Endothelial cell of umbilical vein (primary cell): ENCODE measurements at regions not wholly inside any gene's neighbourhood (a gene's known extent, or its start where the extent isn't known, plus 50 kb on each side); places are given as distances from the start of the nearest gene placed in this dataset.

Source experiments
- BruUV-seq: library from RNA; stranded (reverse); fragments of 400-500 nt; replicated peaks from 2 replicates; lab custom pipeline; 2021; lab: Mats Ljungman, UMichigan
- CTCF ChIA-PET: fragments of 300-600, 350-600 bp; sonication (Branson Sonifier 250); formaldehyde crosslinking; loops from one replicate; lab custom pipeline; 2021; ENCODE audit warnings: antibody characterized with exemption, inconsistent platforms; lab: Charles Lee
- POLR2A ChIA-PET: fragments of 300-600, 350-600 bp; sonication (Branson Sonifier 250); formaldehyde crosslinking; loops from one replicate; lab custom pipeline; 2021; ENCODE audit warnings: antibody characterized with exemption, inconsistent platforms; lab: Charles Lee
- DNase-seq: peaks from one replicate; pipeline ENCODE4 v3.0.0-alpha.2; 2011; ENCODE audit warnings: low read depth, low spot score
- FAIRE-seq: peaks from 2 replicates; lab custom pipeline; 2011; peaks lifted over from hg19 to GRCh38; lab: Jason Lieb, UNC
- H2AFZ ChIP-seq: 2 replicates; pipeline ENCODE4 v1.6.0; 2012; ENCODE audit warnings: low read depth, low read length, control low read depth, inconsistent platforms
- H3K27ac ChIP-seq: 2 replicates; pipeline ENCODE4 v1.5.1; 2011; ENCODE audit warnings: low read depth, mild to moderate bottlenecking, control low read depth, low read length, moderate library complexity; ENCODE audit not compliant: insufficient read depth
- H3K27me3 ChIP-seq, 2 experiments: 2 replicates each; pipeline versions ENCODE4 v1.6.0 to v1.6.1; 2011; ENCODE audit warnings: low read length in 2 of 2, mixed read lengths in 1 of 2; ENCODE audit not compliant: control insufficient read depth in 2 of 2, insufficient read depth in 2 of 2
- H3K36me3 ChIP-seq, 2 experiments: 2 replicates in 1 of 2; 3 replicates in 1 of 2; pipeline ENCODE4 v1.5.1; 2011; ENCODE audit warnings: low read length in 2 of 2, mild to moderate bottlenecking in 1 of 2, moderate library complexity in 1 of 2; ENCODE audit not compliant: control insufficient read depth in 2 of 2, insufficient read depth in 2 of 2; ENCODE audit errors: extremely low read depth in 1 of 2
- H3K4me1 ChIP-seq: 3 replicates; pipeline ENCODE4 v1.5.1; 2011; ENCODE audit warnings: mild to moderate bottlenecking, low read length; ENCODE audit not compliant: control insufficient read depth, insufficient read depth; ENCODE audit errors: extremely low read depth
- H3K4me2 ChIP-seq: 2 replicates; pipeline ENCODE4 v1.6.1; 2011; ENCODE audit warnings: low read length, control low read depth, mixed read lengths; ENCODE audit not compliant: insufficient read depth
- H3K4me3 ChIP-seq, 3 experiments: fragments of 200-600 bp in 1 of 3; sonication (generic), shearing (Covaris generic) in 1 of 3; replicated peaks in 1 of 3; 2 replicates each; pipeline ENCODE4 v1.5.1; 2011 to 2016; ENCODE audit warnings: control low read depth in 3 of 3, low read length in 3 of 3, mild to moderate bottlenecking in 2 of 3, inconsistent platforms in 1 of 3, low read depth in 1 of 3, moderate library complexity in 1 of 3; ENCODE audit not compliant: insufficient read depth in 1 of 3
- H3K79me2 ChIP-seq: 2 replicates; pipeline ENCODE4 v1.6.0; 2012; ENCODE audit warnings: low read length, inconsistent platforms; ENCODE audit not compliant: control insufficient read depth, insufficient read depth
- H3K9ac ChIP-seq: replicated peaks from 2 replicates; pipeline ENCODE3; 2011; ENCODE audit warnings: low read length, control low read depth; ENCODE audit not compliant: insufficient read depth; ENCODE audit errors: extremely low read depth
- H3K9me1 ChIP-seq: replicated peaks from 3 replicates; pipeline ENCODE4 v1.6.0; 2011; ENCODE audit warnings: mild to moderate bottlenecking, low read length; ENCODE audit not compliant: control insufficient read depth, insufficient read depth; ENCODE audit errors: extremely low read depth
- H3K9me3 ChIP-seq: replicated peaks from 2 replicates; pipeline ENCODE4 v1.5.1; 2012; ENCODE audit warnings: low read length, inconsistent platforms; ENCODE audit not compliant: control insufficient read depth, insufficient read depth
- H4K20me1 ChIP-seq: replicated peaks from 2 replicates; pipeline ENCODE3; 2011; ENCODE audit warnings: mild to moderate bottlenecking, low read length; ENCODE audit not compliant: control insufficient read depth, insufficient read depth; ENCODE audit errors: extremely low read depth
- EZH2 ChIP-seq: IDR thresholded peaks from 2 replicates; pipeline ENCODE4 v1.6.1; 2012; ENCODE audit warnings: borderline replicate concordance, low read depth, mild to moderate bottlenecking, moderate library complexity, low read length, inconsistent platforms; ENCODE audit not compliant: severe bottlenecking
- FOS ChIP-seq: IDR thresholded peaks from 2 replicates; pipeline ENCODE4 v1.6.1; 2011; ENCODE audit warnings: mild to moderate bottlenecking, low read length, moderate library complexity, borderline replicate concordance; ENCODE audit not compliant: insufficient read depth
- GATA2 ChIP-seq: IDR thresholded peaks from 2 replicates; pipeline ENCODE4 v1.7.0; 2011; ENCODE audit warnings: low read depth, mild to moderate bottlenecking, moderate library complexity, mixed read lengths, low read length; ENCODE audit not compliant: insufficient read length, insufficient read depth
- JUN ChIP-seq: IDR thresholded peaks from 2 replicates; pipeline ENCODE4 v1.6.1; 2011; ENCODE audit warnings: borderline replicate concordance, low read depth; ENCODE audit not compliant: insufficient read length, insufficient read depth
- MYC ChIP-seq: IDR thresholded peaks from one replicate; pipeline ENCODE4 v1.6.1; 2011; ENCODE audit warnings: mild to moderate bottlenecking, low read depth, low read length
- POLR2A ChIP-seq: IDR thresholded peaks from 2 replicates; pipeline ENCODE4 v1.6.1; 2012; ENCODE audit warnings: low read depth, mild to moderate bottlenecking, control low read depth, low read length
- POLR2AphosphoS5 ChIP-seq: IDR thresholded peaks from 2 replicates; pipeline ENCODE4 v1.6.1; 2012; ENCODE audit warnings: low read depth, mild to moderate bottlenecking, control low read depth, low read length, moderate library complexity; ENCODE audit not compliant: insufficient read depth
- dilution Hi-C: fragments of 300-500 bp; cut with MboI; formaldehyde crosslinking; loops from one replicate; pipeline ENCODE4 v1.15.0; 2019; ENCODE audit warnings: low sequenced_read_pairs; ENCODE audit not compliant: extremely low pct_ligation_motif_present
- intact Hi-C: fragments of 100-400 bp; cut with micrococcal nuclease; formaldehyde crosslinking; loops from one replicate; pipeline ENCODE4 v1.10.0; 2022
- TF ChIP-seq, protein P1 (sequence below), 2 donors: IDR thresholded peaks; 1 replicate in 1 of 2; 2 replicates in 1 of 2; pipeline ENCODE4 v1.5.1; 2011; ENCODE audit warnings: low read length in 2 of 2, mild to moderate bottlenecking in 2 of 2, moderate library complexity in 2 of 2, control low read depth in 1 of 2, inconsistent platforms in 1 of 2, low read depth in 1 of 2; ENCODE audit not compliant: insufficient read depth in 1 of 2; ENCODE audit errors: extremely low read depth in 1 of 2
- TF ChIP-seq, protein P2 (sequence below): IDR thresholded peaks from 2 replicates; pipeline ENCODE4 v1.6.1; 2011; ENCODE audit not compliant: insufficient read depth, insufficient read length

DNA sequence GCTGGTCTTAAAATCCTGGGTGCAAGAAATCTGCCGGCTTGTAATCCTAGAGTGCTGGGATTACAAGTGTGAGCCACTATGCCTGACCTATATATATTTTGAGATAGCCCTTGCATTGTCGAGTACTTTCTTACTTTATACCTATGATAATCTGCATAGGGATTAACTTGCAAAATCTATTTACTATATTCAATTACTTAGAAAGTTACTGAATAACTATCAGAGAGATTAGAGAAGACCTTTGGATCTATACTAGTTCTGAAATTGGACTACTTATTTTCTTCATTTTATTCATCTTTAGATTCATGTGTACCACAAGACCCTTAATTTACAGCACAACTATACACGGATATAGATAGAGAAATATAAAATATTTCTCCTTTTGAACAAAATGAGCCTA is 1766.0 kb downstream of the NCAM2 start:
- no peaks in the 10 kb centered on the region for H3K9me1 ChIP-seq
- dilution Hi-C loops = no loop called here

More for the DNA sequence above, 1766.0 kb downstream of the NCAM2 start:
- Histone ChIP-seq H3K4me3 (no peak overlapping the region), H3K4me1 (no peaks in the 10 kb centered on the region), H3K27me3 (no peaks in the 10 kb centered on the region), H3K79me2 (no peaks in the 10 kb centered on the region), H3K4me2 (no peak overlapping the region), H3K36me3 (no peaks in the 10 kb centered on the region), H3K9ac (no peak overlapping the region), H2AFZ (no peak overlapping the region), H3K27ac (no peak overlapping the region), H4K20me1 (no peaks in the 10 kb centered on the region), H3K9me3 (no peaks in the 10 kb centered on the region)
- CTCF ChIA-PET = no interaction called here
- intact Hi-C loops = no loop called here
- POLR2A ChIA-PET = no interaction called here
- no TSS peak for BruUV-seq
- DNase-seq (no peak), FAIRE-seq (no peak)
- TF ChIP-seq FOS (no peak), POLR2AphosphoS5 (no peak), POLR2A (no peak), MYC (no peak), GATA2 (no peak), JUN (no peak), EZH2 (no peak)
- TF ChIP-seq, protein P1, sequence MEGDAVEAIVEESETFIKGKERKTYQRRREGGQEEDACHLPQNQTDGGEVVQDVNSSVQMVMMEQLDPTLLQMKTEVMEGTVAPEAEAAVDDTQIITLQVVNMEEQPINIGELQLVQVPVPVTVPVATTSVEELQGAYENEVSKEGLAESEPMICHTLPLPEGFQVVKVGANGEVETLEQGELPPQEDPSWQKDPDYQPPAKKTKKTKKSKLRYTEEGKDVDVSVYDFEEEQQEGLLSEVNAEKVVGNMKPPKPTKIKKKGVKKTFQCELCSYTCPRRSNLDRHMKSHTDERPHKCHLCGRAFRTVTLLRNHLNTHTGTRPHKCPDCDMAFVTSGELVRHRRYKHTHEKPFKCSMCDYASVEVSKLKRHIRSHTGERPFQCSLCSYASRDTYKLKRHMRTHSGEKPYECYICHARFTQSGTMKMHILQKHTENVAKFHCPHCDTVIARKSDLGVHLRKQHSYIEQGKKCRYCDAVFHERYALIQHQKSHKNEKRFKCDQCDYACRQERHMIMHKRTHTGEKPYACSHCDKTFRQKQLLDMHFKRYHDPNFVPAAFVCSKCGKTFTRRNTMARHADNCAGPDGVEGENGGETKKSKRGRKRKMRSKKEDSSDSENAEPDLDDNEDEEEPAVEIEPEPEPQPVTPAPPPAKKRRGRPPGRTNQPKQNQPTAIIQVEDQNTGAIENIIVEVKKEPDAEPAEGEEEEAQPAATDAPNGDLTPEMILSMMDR (IDR thresholded peaks at IDR 0.05; ENCODE audit: extremely low read depth in 1 of 2, insufficient read depth in 1 of 2, low read depth in 1 of 2, low read length in 2 of 2) = no peak
- TF ChIP-seq, protein P2, sequence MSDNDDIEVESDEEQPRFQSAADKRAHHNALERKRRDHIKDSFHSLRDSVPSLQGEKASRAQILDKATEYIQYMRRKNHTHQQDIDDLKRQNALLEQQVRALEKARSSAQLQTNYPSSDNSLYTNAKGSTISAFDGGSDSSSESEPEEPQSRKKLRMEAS = no peak
